ENCODE measurements at regions not wholly inside any gene's neighbourhood (a gene's known extent, or its start where the extent isn't known, plus 50 kb on each side); places are given as distances from the start of the nearest gene placed in this dataset.
"Not testable (repeated sequence)": the region's sequence is repeated elsewhere in the genome, so short reads cannot be mapped to it uniquely, and the experiment has no call there.

DNA sequence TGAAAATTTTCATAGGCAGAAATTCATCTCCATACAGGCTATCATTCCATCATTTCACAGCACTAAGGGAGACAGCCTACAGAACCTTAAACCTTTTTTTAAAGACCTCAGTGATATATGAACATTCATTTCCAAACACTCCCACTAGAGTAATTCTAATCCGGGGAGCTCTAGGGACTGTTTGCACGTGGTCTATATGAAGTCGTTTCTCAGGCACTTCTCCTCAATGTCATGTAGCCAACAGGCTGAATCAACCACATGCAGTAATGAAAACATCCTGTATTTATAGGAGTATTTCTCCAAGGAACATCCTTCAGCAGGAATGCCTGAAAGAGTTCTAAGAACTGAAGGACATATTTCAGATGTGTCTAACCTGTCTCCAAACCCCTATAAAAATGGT lies 97.3 kb upstream of the CREB1 start:
- DNase-seq (ENCODE audit: low spot score in 2 of 2) (no peak), FAIRE-seq (no peak)

DNA sequence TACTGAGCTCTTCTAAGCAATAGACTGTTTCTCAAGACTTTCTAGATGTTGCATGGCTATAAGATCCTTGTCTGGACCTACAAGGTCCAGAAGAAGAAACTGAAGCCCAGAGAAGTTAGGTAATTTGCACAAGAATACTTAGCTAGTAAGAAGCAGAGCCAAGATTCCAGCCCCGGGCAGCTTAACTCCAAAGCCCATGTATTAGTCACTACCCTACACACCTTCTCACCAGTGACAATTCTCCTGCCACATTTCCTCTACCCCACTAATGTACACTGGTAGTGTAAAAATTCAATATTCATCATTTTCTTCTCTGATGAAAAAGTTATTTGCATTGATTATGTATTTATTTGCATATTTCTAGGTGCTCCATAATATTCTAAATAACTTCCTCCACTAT lies 95.5 kb upstream of the CREB1 start:
- DNase-seq (ENCODE audit: low spot score in 2 of 2) (no peak), FAIRE-seq (no peak)

DNA sequence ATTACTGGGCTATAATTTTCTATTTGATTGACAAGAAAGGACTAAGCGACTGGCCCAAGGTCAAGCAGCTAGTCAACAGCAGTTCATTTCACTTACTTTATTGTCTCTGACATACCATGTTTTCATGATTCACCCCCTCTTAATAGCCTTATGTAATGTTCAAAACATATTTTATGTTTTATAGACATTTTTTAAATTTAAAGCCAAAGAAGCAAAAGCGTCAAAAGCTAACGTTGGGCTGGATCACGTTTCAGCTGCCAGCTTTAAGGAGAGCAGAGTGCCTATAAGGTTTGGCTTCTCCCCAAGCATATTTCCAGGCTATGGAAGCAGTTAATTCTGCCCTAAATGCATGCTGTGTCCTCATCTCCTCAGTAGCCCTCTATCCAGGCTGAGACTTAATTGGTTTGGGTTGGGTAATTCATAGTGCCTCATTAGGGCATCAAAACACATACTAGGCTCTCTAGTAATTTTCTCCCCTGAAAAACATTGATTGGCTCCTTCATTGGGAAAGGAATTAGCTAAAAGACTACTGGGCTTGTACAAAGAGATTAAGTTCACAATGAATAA lies 94.8 kb upstream of the CREB1 start:
- DNase-seq (ENCODE audit: low spot score in 2 of 2) = no peak
- no peak for FAIRE-seq

DNA sequence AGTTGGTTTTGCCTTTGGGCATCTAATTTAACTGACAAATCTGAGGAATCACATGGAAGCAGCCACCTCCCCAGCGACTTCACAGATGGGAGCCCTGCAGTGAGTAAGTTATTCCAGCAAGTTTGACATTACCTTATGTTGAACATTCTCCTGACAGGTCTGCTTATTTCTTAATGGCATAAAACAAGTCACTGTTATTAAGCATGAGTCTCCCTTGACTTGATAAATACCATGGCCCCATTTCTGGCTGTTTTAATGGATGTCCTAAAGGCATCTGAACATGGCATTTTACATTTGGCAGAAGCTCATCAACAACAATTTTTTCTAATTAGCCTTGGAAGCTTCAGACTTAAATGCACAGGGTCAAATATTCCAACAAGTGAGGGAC lies 92.6 kb upstream of the CREB1 start:
- DNase-seq (ENCODE audit: low spot score in 2 of 2) = no peak
- no peak for FAIRE-seq

DNA sequence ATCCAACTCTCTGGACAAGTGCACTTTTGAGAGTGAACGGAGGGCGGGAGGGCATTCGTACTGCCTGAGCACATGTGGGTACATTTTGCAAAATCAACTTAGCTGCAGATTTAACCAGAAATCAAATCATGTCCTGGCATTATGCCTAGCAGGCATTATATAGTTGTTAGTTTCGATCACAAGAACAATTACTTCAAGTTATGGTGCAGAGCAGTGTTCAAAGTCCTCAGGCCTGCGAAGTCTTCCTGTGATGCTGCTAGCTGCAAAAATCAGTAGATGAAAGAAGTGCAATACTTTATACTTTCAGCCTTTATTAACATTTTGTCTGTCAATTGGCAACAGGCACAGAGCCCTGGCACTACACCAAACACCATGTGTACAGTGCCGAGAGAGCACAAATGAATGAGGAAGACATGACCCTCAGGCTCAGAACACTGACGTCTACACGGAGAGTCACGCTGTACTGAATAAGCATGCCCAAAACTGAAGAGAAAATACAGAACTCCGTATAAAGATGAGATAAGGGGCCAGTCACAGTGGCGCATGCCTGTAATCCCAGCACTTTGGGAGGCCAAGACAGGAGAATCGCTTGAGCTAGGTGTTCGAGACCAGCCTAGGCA lies 92.1 kb upstream of the CREB1 start:
- DNase-seq (ENCODE audit: low spot score in 2 of 2) (no peak), FAIRE-seq (no peak)

DNA sequence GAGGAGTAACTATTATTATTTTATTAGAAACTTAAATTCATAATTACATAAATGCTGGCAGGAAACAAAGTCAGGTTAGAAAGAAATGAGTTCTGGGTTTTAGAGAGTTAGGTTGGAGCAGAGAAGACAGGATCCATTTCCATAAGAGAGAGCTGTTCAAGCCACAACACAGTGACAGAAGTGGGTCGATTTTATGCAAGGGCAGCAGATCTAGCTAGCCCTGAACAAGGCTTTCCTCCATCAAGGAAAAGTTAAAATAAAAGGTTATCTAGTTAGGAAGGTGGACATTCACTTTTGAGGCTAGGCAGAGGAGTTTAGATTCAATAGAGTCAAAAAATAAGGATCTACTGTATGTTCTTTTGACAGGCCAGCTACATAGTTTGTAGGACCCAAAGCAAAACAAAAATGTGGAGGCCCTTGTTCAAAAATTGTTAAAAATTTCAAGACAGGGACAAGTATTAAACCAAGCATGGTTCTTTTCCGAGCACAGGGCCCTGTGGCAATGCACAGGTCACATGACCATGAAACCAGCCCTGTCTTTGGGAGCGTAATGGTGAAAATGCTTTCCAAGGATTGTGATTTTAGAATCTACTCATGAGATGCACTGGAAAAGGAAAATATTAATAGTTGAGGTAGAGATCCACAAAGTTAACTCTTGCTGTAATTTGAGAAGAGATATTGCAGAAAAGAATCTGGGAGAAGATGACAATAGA lies 91.2 kb upstream of the CREB1 start:
- DNase-seq (ENCODE audit: low spot score in 2 of 2) = no peak
- FAIRE-seq = no peak

DNA sequence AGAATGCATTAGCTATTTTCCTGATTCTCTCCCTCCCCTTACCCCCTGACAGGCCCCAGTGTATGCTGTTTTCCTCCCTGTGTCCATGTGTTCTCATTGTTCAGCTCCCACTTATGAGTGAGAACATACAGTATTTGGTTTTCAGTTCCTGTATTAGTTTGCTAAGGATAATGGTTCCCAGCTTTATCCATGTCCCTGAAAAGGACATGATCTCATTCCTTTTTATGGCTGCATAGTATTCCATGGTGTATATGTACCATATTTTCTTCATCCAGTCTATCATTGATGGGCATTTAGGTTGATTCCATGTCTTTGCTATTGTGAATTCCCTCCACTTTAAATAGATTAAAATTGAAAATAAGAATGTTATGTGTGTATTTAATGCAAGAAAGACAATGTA lies 89.9 kb upstream of the CREB1 start:
- not testable (repeated sequence) for FAIRE-seq; DNase-seq (ENCODE audit: low spot score in 2 of 2)

DNA sequence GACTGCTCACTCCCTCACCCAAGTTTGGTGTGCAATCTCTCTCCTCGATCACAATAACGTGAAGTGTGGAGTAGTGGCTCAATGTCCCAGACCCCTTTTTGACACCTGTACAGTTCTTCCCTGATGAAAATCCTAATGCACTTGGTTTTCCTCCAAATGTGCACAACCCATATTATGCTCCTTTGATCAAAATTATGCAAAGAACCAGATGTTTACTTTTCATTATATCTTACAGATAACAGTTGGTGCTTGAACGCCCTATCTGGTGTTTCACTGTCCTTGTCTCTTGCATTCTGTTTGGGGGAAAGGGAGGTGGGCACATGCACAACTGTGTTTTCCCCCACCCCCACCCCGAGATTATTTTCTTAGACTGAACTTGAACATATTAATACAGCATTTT lies 85.0 kb upstream of the CREB1 start:
- no peak for DNase-seq (ENCODE audit: low spot score in 2 of 2)
- FAIRE-seq = no peak

DNA sequence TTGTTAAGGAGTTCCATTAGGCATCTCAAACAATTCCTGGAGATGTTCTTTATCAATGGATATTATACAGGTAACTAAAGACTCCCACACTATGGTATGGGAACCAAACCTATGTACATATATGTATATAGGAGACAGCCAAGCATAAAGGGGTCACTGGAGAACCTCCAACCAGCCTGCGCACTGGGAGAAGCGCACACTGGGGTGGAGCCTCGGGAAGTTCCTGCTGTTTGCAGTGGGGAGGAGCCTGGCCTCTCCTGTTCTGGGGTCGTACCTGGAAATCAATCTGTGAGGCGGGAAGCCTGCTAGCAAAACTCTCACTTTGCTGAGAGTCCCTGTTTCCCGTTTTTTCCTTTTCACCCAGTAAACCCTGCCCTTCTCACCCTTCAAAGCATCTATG lies 83.1 kb upstream of the CREB1 start:
- DNase-seq (ENCODE audit: low spot score in 2 of 2) (no peak), FAIRE-seq (no peak)

DNA sequence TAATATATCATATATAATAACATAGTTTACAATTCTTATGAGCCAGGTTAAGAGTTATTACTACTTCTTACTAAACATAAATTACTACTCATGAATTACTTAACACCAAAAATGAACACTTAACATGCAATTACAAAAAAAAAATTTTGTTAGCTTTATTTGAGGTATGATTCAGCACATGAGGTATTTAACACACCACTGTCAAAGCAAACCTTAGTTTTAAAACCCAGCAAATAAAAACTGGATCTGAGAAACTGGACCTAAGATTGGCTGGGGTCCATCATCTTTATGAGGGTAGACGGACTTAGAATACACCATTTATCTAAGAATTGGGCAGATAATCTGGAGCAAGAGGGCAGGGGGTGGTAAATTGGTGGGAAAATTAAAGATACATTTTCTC lies 81.8 kb upstream of the CREB1 start:
- DNase-seq (ENCODE audit: low spot score in 2 of 2) (no peak), FAIRE-seq (no peak)

DNA sequence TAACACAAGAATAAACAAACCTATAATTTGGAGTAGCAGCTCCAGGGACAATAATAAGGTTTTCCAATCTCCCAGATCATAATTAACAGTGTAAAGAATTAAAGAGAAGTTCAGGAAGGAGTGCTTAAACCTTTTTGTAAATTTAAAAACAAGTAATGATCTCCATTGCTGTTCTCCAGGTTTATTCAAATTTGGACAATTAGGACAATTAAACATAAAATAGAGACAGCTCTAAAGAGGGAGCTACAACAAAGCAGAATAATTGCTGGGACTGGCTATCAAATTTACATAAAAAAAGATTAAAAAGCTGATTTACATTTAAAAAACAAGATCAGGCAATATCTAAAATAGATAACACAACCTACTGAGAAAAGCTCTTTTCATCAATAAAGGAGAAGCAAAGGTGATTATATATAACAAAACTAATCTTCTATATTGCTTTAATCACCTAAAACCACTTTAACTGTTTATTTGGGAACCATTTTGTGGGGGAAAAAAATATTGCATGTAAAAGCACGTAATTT lies 80.1 kb upstream of the CREB1 start:
- DNase-seq (ENCODE audit: low spot score in 2 of 2) (no peak), FAIRE-seq (no peak)

DNA sequence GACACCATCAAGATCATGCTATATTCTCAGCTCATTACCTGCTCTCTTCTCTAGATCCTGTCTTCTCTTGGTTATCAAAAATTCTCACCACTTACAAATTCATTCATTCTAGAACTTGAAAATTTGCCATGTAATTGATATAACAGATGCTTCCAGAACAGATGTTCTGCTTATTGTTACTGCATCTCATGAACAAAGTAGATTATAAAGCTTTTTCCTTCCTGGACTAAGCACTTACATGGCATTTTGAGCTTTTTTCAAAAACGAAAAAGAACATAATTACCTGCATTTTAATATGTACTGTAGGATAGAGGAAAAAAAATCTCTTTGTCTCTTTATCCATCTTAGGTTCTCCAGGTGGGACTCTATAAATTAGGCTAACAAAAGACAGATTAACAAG lies 79.6 kb upstream of the CREB1 start:
- DNase-seq (ENCODE audit: low spot score in 2 of 2) (no peak), FAIRE-seq (no peak)

DNA sequence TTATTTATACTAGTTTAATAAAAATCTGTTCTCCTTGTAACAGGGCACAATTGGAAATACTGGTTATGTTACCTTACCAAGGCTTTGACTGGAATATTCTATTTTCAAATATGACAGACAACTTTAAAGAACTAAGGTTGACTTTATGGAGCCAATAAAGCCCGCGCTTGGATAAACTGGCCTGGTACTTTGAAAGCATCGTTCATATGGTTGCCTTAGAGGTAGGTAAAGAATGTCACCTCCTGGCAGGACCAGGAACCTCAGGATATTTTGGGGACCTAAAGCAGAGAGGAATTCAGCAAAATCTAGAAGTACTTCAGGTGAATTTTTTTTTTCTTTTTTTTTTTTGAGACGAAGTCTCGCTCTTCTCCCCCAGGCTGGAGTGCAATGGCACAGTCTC lies 71.2 kb upstream of the CREB1 start:
- FAIRE-seq = no peak
- no peak for DNase-seq (ENCODE audit: low spot score in 2 of 2)

DNA sequence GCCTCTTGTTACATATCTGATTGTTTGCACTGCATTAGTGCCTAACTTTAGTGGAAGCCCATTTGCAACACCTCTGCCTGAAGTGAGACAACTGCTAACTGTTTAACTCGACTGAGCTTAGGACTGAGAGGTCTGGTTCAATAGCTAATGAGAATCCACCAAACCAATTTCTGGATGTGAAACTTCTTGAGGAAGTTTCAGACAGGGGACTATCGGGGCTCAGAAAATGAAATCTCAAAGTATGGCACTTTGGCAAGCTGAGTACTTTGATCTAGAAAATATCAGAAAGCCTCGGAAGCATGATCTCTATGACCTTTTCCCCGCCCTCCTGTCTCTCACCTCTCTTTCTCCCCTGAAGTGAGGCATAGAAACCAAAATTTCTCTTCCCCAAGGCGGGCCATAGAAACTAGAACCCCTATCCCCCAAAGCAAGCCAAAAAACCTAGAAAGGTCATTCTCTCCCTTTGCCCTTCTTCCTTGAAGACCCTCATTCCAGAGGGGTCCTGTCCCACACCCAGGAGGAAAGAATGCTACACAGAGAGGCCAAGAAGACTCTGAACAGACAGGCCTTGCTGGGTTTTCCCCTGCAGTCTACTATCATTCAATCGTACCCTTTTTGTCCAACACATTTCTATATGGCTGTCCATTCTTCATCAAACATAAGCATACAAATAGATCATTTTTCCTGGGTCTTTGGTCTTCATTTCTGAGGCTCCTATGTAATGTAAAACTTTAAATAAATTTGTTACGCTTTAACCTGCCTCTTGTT lies 69.6 kb upstream of the CREB1 start:
- DNase-seq (ENCODE audit: low spot score in 2 of 2) = no peak

DNA sequence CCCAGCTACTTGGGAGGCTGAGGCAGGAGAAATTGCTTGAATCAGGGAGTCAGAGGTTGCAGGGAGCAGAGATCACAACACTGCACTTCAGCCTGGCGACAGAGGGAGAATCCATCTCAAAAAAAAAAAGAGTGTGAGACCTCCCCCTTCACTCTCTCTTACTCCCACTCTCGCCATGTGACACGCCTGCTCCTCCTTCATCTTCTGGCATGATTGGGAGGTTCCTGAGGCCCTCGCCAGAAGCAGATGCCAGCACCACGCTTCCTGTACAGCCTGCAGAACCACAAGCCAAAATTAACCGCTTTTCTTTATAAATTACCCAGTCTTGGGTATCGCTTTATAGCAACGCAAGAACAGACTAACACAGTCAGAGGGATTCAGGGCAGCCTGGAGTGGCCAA lies 66.3 kb upstream of the CREB1 start:
- DNase-seq (ENCODE audit: low spot score in 2 of 2) (no peak), FAIRE-seq (no peak)

More for the DNA sequence above, 69.6 kb upstream of the CREB1 start:
- no peak for FAIRE-seq

DNA sequence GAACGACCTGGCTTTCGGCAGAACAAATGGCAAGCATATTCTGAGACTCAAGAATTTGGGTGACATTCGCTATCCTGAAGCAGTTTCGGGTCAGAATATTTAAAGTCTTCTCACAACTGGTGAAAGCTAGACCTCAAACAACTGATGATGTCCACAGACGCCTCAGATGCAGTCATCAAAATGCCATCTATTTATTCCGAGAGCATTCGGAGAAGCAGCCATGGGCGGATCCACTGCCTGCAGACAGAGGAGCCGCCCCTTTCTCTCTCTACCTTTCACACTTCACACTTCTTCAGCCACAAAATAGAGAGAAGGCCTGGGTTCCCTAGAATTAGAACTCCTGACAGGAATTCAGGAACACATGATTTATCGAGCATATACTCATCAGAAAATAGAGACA lies 65.8 kb upstream of the CREB1 start:
- FAIRE-seq (no peak), DNase-seq (ENCODE audit: low spot score in 2 of 2) (no peak)

DNA sequence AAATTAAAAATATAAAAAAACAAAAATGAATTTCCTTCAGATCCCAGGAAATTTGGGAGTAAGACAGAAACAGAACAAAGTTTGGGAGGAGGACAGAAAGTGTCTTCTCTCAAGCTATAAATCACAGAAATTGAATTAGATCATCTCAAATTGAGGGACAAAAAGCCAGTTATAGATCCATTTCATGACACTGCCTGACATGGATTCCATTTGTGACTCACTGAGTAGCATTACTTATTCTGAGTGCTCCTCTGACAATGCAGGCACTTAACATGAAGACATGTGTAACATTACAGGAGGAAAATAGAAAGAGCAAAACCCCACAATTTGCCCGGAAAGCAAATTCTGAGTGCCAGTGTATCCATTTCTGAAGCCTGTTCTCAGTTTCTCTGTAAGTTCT lies 63.9 kb upstream of the CREB1 start:
- no peak for FAIRE-seq
- DNase-seq (ENCODE audit: low spot score in 2 of 2) = no peak

DNA sequence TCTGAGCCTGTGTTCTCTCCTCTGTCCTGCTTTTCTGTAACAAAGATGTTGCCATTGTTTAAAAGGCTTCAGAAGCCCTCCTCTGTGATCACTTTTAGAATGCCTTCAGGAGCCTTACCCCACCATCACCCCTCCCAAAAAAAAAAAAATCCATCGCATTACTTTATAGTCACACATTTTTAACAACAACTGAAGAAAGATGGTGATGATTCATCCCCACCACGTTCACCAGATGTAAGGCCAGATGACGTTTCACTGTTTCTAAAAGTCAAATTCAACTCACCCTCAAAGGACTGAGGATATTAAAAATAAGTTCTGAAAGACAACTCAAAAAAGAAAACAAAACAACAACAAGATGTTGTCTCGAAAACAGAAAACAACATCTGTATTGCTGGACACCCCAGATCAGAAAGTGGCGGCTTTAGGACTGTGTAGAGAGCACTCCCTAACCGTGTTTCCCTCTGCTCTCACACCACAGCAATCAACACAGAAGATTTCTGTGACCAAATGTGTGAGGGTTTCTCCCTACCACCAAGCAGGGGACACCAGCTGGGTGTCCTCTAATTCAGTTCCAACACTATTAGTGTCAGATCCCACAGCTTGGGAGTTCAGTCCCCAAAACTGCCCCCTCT lies 61.9 kb upstream of the CREB1 start:
- FAIRE-seq = no peak
- DNase-seq (ENCODE audit: low spot score in 2 of 2) = no peak

DNA sequence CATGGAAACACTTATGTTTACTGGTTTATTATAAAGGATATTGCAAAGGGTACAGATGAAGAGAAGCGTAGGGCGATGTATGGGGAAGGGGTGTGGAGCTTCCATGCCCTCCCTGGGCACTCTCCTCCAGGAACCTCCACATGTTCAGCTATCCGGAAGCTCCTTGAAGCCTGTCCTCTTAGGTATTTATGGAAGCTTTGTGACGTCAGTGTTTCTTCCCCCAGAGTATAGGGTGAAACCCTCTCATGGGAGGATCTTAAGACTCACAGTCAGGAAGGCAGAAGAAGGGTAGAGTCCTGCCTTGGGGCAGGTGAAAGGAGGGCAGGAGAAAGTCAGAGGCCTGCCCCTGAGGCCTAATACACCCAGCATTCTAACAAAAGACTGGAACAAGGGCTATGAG lies 61.3 kb upstream of the CREB1 start:
- FAIRE-seq (no peak), DNase-seq (ENCODE audit: low spot score in 2 of 2) (no peak)

DNA sequence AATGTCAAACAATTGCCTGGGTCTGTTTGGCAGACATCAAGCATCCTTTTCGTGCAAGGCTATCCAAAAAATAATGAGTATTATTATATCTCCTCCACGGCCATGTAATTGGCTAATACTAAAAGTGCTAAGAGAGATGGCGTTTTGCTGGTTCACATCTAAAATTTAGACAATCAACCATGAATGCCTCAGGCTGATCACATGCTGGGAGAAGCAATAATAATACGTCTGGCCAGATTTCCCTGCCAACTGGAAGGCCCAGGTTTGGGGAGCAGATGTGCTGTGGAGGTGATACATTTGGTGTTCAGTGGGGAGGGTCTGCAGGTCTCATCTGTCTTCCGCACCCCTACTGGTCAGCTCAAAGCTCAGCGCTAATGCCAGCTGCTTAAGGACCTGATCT lies 60.3 kb upstream of the CREB1 start:
- no peak for DNase-seq (ENCODE audit: low spot score in 2 of 2)
- FAIRE-seq = no peak
